ENCODE measurements at regions not wholly inside any gene's neighbourhood (a gene's known extent, or its start where the extent isn't known, plus 50 kb on each side); places are given as distances from the start of the nearest gene placed in this dataset.

GRCh38 chr4:138949866-138950265 lies 65.7 kb upstream of the NOCT start:
- CTCF ChIA-PET: interaction anchor here (0.6 to 1.5 kb wide), 2 partner anchors 11 to 90 kb away, joined by 3 to 17 read pairs; no protein-coding TSS in a partner anchor
- no peak for DNase-seq (ENCODE audit: unreplicated experiment)
- POLR2A ChIA-PET: no interaction called here
- TF ChIP-seq, protein P1, sequence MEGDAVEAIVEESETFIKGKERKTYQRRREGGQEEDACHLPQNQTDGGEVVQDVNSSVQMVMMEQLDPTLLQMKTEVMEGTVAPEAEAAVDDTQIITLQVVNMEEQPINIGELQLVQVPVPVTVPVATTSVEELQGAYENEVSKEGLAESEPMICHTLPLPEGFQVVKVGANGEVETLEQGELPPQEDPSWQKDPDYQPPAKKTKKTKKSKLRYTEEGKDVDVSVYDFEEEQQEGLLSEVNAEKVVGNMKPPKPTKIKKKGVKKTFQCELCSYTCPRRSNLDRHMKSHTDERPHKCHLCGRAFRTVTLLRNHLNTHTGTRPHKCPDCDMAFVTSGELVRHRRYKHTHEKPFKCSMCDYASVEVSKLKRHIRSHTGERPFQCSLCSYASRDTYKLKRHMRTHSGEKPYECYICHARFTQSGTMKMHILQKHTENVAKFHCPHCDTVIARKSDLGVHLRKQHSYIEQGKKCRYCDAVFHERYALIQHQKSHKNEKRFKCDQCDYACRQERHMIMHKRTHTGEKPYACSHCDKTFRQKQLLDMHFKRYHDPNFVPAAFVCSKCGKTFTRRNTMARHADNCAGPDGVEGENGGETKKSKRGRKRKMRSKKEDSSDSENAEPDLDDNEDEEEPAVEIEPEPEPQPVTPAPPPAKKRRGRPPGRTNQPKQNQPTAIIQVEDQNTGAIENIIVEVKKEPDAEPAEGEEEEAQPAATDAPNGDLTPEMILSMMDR (IDR thresholded peaks at IDR 0.05; ENCODE audit: unreplicated experiment): no peak
- BruUV-seq (replicated peaks): no TSS peak
- Mint-ChIP-seq H3K36me3 (ENCODE audit: insufficient read depth, unreplicated experiment) (no peaks in the 10 kb centered on the region), H3K4me1 (ENCODE audit: insufficient read depth, unreplicated experiment) (peaks cover 19% of the 10 kb centered on the region), H3K9me3 (ENCODE audit: unreplicated experiment) (no peaks in the 10 kb centered on the region), H3K27ac (ENCODE audit: low read depth, unreplicated experiment) (no peak overlapping the region), H3K4me3 (ENCODE audit: unreplicated experiment) (no peak overlapping the region), H3K27me3 (ENCODE audit: insufficient read depth, unreplicated experiment) (no peaks in the 10 kb centered on the region)
- intact Hi-C loops (cut with micrococcal nuclease): no loop called here

DNA sequence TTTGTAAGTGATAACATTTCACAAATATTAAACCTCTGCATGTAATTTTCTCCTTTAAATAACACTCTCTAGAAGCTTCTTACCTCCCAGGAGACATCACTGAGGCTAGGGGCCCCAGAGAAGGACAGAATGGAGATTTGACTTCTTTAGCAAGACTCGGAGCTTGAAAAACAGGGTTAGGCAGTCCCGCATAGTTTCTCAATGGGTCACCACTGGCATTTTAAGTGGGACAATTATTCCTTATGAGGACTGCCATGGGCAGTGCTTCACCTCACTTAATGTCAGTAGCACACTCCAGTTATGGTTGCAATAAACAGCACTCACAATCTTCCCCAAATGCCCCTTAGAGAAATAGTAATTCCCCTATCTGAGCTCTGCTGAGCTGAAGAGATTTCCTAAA lies 66.7 kb upstream of the NOCT start:
- Mint-ChIP-seq H3K4me1 (ENCODE audit: insufficient read depth, unreplicated experiment) (peaks cover 11% of the 10 kb centered on the region), H3K9me3 (ENCODE audit: unreplicated experiment) (no peaks in the 10 kb centered on the region), H3K36me3 (ENCODE audit: insufficient read depth, unreplicated experiment) (no peaks in the 10 kb centered on the region), H3K27ac (ENCODE audit: low read depth, unreplicated experiment) (no peak overlapping the region), H3K27me3 (ENCODE audit: insufficient read depth, unreplicated experiment) (no peaks in the 10 kb centered on the region), H3K4me3 (ENCODE audit: unreplicated experiment) (no peak overlapping the region)
- TF ChIP-seq, protein P1 (IDR thresholded peaks at IDR 0.05; ENCODE audit: unreplicated experiment): no peak
- ChIA-PET POLR2A (no interaction called here), CTCF (interaction anchor here (0.7 to 1.5 kb wide), 5 partner anchors 10 to 153 kb away, joined by 3 to 17 read pairs (median 4); no protein-coding TSS in a partner anchor)
- no TSS peak for BruUV-seq (replicated peaks)
- intact Hi-C loops (cut with micrococcal nuclease): no loop called here
- DNase-seq (ENCODE audit: unreplicated experiment): no peak

DNA sequence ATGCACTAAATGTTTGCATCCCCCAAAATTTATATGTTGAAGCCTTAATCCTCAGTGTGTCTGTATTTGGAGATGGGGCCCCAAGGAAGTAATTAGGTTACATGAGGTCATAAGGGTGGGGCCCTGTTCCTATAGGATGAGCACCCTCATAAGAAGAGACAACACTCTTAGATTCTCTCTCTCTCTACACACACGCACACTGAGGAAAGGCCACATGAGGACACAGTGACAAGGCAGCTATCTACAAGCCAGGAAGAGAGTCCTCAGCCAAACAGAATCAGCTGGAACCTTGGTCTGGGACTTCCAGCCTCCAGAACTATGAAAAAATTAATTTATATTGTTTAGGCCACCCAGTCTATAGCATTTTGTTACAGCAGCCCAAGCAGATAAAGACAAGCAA lies 69.3 kb upstream of the NOCT start:
- Mint-ChIP-seq H3K27ac (ENCODE audit: low read depth, unreplicated experiment) (no peak overlapping the region), H3K4me3 (ENCODE audit: unreplicated experiment) (no peak overlapping the region), H3K9me3 (ENCODE audit: unreplicated experiment) (no peaks in the 10 kb centered on the region), H3K4me1 (ENCODE audit: insufficient read depth, unreplicated experiment) (no peaks in the 10 kb centered on the region), H3K36me3 (ENCODE audit: insufficient read depth, unreplicated experiment) (no peaks in the 10 kb centered on the region), H3K27me3 (ENCODE audit: insufficient read depth, unreplicated experiment) (no peaks in the 10 kb centered on the region)
- POLR2A ChIA-PET: interaction anchor here (0.7 kb wide), 1 partner anchor 39 kb away, joined by 4 read pairs; no protein-coding TSS in a partner anchor
- DNase-seq (ENCODE audit: unreplicated experiment): no peak
- intact Hi-C loops (cut with micrococcal nuclease): no loop called here
- CTCF ChIA-PET: interaction anchor here (0.7 to 1.8 kb wide), 2 partner anchors 8 to 40 kb away, joined by 4 to 9 read pairs; no protein-coding TSS in a partner anchor
- TF ChIP-seq, protein P1 (IDR thresholded peaks at IDR 0.05; ENCODE audit: unreplicated experiment): no peak
- BruUV-seq (replicated peaks): no TSS peak

- Mint-ChIP-seq H3K4me1 (ENCODE audit: insufficient read depth, unreplicated experiment) (no peaks in the 10 kb centered on the region), H3K36me3 (ENCODE audit: insufficient read depth, unreplicated experiment) (no peaks in the 10 kb centered on the region), H3K27ac (ENCODE audit: low read depth, unreplicated experiment) (no peak overlapping the region), H3K9me3 (ENCODE audit: unreplicated experiment) (no peaks in the 10 kb centered on the region), H3K4me3 (ENCODE audit: unreplicated experiment) (no peak overlapping the region), H3K27me3 (ENCODE audit: insufficient read depth, unreplicated experiment) (no peaks in the 10 kb centered on the region)
- ChIA-PET POLR2A (no interaction called here), CTCF (no interaction called here)
- TF ChIP-seq, protein P1 (IDR thresholded peaks at IDR 0.05; ENCODE audit: unreplicated experiment): no peak
- DNase-seq (ENCODE audit: unreplicated experiment): no peak
- intact Hi-C loops (cut with micrococcal nuclease): no loop called here
- no TSS peak for BruUV-seq (replicated peaks)
Measured at GRCh38 chr4:138945840-138946239, 69.7 kb upstream of the NOCT start.

Measured in MCF 10A (cell line).